ENCODE measurements at regions not wholly inside any gene's neighbourhood (a gene's known extent, or its start where the extent isn't known, plus 50 kb on each side); places are given as distances from the start of the nearest gene placed in this dataset.

DNA sequence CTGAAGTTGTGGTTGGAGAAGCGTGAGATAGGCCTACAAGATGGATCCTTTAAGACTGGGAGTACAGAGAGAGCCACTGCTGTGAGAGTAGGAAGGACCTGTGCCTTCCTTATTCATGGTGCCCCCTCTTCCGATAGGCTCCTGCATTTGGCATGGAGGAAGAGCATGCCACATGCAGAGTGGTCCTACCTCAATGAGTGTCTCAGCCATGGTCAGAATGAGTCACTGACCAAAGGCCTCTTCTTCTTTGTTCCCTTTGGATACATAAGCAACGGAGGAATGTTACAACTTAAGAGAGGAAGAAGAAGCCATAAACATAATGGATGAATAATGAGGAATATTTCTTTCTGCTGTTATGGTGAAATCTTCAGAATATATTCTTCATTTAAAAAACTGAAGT lies 681.2 kb upstream of the GRM7 start:
- TF ChIP-seq, protein P1, sequence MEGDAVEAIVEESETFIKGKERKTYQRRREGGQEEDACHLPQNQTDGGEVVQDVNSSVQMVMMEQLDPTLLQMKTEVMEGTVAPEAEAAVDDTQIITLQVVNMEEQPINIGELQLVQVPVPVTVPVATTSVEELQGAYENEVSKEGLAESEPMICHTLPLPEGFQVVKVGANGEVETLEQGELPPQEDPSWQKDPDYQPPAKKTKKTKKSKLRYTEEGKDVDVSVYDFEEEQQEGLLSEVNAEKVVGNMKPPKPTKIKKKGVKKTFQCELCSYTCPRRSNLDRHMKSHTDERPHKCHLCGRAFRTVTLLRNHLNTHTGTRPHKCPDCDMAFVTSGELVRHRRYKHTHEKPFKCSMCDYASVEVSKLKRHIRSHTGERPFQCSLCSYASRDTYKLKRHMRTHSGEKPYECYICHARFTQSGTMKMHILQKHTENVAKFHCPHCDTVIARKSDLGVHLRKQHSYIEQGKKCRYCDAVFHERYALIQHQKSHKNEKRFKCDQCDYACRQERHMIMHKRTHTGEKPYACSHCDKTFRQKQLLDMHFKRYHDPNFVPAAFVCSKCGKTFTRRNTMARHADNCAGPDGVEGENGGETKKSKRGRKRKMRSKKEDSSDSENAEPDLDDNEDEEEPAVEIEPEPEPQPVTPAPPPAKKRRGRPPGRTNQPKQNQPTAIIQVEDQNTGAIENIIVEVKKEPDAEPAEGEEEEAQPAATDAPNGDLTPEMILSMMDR (IDR thresholded peaks at IDR 0.05), result no peak
- TF ChIP-seq EP300 (IDR thresholded peaks at IDR 0.05) (no peak), POLR2A (IDR thresholded peaks at IDR 0.05) (no peak)
